Endothelial cell (in vitro differentiated cells): ENCODE measurements at regions not wholly inside any gene's neighbourhood (a gene's known extent, or its start where the extent isn't known, plus 50 kb on each side); places are given as distances from the start of the nearest gene placed in this dataset.

Experiments used
- DNase-seq: peaks from one replicate; pipeline ENCODE4 v3.0.0; 2021; ENCODE audit warnings: low spot score
- H3K27ac Mint-ChIP-seq: one replicate; pipeline ENCODE4 v1.8.0; 2021; ENCODE audit warnings: mixed read lengths, inconsistent platforms; ENCODE audit not compliant: unreplicated experiment
- H3K27me3 Mint-ChIP-seq: one replicate; pipeline ENCODE4 v1.8.0; 2021; ENCODE audit warnings: mild to moderate bottlenecking, moderate library complexity, mixed read lengths, inconsistent platforms; ENCODE audit not compliant: unreplicated experiment
- H3K36me3 Mint-ChIP-seq: one replicate; pipeline ENCODE4 v1.8.0; 2021; ENCODE audit warnings: mild to moderate bottlenecking, low read depth, mixed read lengths, inconsistent platforms; ENCODE audit not compliant: unreplicated experiment
- H3K4me1 Mint-ChIP-seq: one replicate; pipeline ENCODE4 v1.8.0; 2021; ENCODE audit warnings: mild to moderate bottlenecking, mixed read lengths, inconsistent platforms; ENCODE audit not compliant: unreplicated experiment
- H3K4me3 Mint-ChIP-seq: one replicate; pipeline ENCODE4 v1.8.0; 2021; ENCODE audit warnings: mild to moderate bottlenecking, mixed read lengths, inconsistent platforms; ENCODE audit not compliant: unreplicated experiment
- H3K9me3 Mint-ChIP-seq: one replicate; pipeline ENCODE4 v1.8.0; 2021; ENCODE audit warnings: mixed read lengths, inconsistent platforms; ENCODE audit not compliant: unreplicated experiment
- TF ChIP-seq, protein P1 (sequence below): fragments of 200-600 bp; sonication (generic); IDR thresholded peaks from one replicate; pipeline ENCODE4 v1.5.0; 2021; ENCODE audit warnings: antibody characterized with exemption; ENCODE audit not compliant: unreplicated experiment

DNA sequence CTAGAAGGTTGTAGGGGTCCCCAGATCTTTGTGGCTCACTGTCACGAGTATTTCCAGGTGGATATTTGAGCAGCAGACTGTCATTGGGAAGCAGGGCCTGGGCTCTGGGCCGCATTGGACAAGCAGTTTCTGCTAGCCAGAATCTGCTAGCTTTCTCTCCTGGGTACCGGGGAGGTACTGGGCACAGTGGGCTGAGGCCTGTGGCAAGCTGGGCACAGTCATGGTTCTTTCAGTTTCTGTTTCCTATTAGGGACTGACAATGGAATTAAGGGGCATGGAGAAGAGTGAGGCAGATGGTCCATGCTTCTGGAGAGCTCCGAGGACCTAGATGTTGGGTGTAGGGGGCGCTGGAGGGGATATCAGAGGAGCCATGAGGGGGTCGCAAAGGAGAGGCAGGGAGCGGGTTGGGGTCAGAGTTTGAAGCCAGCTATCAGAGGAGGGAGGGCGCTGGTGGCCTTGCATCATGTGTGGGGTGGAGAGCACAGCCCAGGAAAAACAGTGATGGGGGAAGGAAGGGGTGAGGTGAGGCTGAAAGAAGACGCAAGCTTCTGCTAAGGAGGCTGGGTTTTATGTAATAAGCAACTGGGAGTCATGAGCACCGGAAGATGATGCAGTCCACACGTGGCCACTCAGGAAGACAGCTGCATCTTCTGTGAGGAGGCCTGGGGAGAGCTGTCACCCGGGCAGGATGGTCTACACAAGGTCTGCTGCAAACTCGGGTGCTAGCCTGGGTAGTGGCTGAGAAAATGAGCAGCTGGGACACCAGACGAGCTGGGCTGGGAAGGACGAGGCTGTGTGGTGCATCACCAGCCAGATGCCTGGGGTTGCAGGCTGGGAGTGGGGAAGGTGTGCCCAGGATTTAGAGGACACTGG is 72.7 kb downstream of the IER5 start:
- peaks cover 2% of the 10 kb centered on the region for H3K27me3 Mint-ChIP-seq
- TF ChIP-seq, protein P1, sequence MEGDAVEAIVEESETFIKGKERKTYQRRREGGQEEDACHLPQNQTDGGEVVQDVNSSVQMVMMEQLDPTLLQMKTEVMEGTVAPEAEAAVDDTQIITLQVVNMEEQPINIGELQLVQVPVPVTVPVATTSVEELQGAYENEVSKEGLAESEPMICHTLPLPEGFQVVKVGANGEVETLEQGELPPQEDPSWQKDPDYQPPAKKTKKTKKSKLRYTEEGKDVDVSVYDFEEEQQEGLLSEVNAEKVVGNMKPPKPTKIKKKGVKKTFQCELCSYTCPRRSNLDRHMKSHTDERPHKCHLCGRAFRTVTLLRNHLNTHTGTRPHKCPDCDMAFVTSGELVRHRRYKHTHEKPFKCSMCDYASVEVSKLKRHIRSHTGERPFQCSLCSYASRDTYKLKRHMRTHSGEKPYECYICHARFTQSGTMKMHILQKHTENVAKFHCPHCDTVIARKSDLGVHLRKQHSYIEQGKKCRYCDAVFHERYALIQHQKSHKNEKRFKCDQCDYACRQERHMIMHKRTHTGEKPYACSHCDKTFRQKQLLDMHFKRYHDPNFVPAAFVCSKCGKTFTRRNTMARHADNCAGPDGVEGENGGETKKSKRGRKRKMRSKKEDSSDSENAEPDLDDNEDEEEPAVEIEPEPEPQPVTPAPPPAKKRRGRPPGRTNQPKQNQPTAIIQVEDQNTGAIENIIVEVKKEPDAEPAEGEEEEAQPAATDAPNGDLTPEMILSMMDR: no peak
- peaks cover 6% of the 10 kb centered on the region for H3K9me3 Mint-ChIP-seq
- no peak overlapping the region for H3K4me3 Mint-ChIP-seq
- H3K4me1 Mint-ChIP-seq: no peaks in the 10 kb centered on the region
- no peak for DNase-seq
- H3K36me3 Mint-ChIP-seq: no peaks in the 10 kb centered on the region
- no peak overlapping the region for H3K27ac Mint-ChIP-seq

DNA sequence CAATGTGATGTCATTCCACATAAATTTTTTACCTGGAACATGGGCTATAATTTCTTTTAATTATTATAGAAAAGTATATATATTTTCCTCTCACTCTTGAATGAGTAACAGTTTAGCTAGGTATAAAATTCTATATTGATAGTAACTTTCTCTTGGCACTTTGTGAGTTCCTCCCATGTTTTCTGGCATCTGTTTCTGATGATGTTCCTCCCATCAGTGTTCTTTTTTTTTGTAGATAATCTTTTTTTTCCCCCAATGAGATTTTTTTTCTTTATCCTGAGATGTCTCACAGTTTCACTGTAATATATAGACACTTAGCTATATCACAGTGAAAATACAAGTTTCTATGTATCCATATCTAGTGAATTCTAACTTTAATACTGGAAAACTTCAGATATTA is 75.2 kb downstream of the IER5 start:
- Mint-ChIP-seq H3K4me1 (peaks cover 2% of the 10 kb centered on the region), H3K27me3 (peaks cover 2% of the 10 kb centered on the region), H3K36me3 (no peaks in the 10 kb centered on the region), H3K9me3 (peaks cover 6% of the 10 kb centered on the region), H3K4me3 (no peak overlapping the region), H3K27ac (no peak overlapping the region)
- TF ChIP-seq, protein P1: no peak
- no peak for DNase-seq

DNA sequence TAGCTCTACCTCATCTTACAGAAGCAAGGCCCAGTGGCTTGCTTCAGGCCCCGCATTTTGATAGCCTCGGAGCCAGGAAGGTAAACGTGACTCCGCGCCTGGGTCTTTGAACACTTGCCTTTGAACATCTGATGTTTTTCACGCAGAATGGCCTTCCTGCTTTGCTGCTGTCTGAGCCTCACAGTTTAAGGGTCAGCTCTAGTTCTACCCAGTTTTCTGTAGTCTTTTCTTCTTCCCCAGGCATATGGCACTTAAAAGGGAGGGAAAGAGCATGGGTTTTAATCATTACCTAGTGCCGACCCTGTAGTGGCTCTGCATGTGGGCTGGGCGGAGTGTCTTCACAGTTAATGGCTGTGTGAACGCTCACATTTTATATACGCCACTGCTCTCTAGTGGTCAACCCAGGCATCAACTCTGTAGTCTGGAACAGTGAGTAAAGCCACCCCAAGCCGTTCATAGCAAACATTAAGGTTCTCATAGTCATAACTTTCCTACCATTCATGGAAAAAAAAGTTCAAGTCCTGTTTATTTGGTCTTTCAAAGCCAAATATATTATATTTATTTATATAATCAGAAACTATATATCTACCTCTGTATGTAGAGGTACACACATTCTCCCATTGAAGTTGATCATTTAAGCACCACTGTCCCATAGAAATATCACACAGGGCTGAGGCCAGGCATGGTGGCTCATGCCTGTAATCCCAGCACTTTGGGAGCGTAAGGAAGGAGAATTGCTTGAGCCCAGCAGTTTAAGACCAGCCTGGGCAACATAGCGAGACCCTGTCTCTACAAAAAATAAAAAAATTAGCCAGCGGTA is 78.1 kb downstream of the IER5 start:
- H3K27ac Mint-ChIP-seq: no peak overlapping the region
- H3K4me3 Mint-ChIP-seq: no peak overlapping the region
- peak; percentile 80 for DNase-seq
- TF ChIP-seq, protein P1: peak; percentile 63
- peaks cover 2% of the 10 kb centered on the region for H3K4me1 Mint-ChIP-seq
- H3K36me3 Mint-ChIP-seq: no peaks in the 10 kb centered on the region
- H3K27me3 Mint-ChIP-seq: no peaks in the 10 kb centered on the region
- peaks cover 6% of the 10 kb centered on the region for H3K9me3 Mint-ChIP-seq

DNA sequence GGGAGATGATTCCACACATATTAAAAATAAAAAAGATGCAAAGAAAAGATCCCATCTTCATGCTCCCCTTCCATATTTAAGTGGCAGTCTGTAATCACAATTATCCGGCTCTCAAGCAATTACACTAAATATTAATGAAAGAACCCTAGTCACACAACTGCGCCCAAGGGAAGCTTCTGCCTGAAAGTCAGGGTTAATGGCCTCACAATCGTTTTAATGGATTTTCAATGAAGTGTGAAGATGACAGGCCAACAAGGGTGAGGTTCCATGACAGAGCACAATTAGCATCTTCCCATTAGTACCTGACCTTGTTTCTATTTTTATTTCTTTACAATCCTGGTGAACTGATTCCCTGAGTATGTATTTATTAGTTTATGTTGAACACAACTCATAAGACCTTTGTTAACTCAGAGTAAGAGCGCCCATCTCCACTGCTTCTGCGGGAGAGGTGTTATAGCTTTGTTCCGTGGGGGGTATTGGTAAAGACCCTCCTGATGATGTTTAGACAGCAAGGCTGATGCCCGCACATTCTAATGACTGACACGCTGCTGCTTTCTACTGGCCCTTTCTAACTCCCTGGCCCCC is 80.9 kb downstream of the IER5 start:
- TF ChIP-seq, protein P1: no peak
- Mint-ChIP-seq H3K4me3 (no peak overlapping the region), H3K4me1 (peaks cover 2% of the 10 kb centered on the region), H3K27ac (no peak overlapping the region), H3K36me3 (peaks cover 4% of the 10 kb centered on the region), H3K9me3 (no peaks in the 10 kb centered on the region), H3K27me3 (no peaks in the 10 kb centered on the region)
- DNase-seq: no peak
